T-helper 1 cell (primary cell): ENCODE measurements at regions not wholly inside any gene's neighbourhood (a gene's known extent, or its start where the extent isn't known, plus 50 kb on each side); places are given as distances from the start of the nearest gene placed in this dataset.
"Not testable (repeated sequence)": the region's sequence is repeated elsewhere in the genome, so short reads cannot be mapped to it uniquely, and the experiment has no call there.

Source experiments
- DNase-seq, 5 donors: peaks; one replicate each; pipeline ENCODE4 v3.0.0-alpha.2; 2012 to 2020

DNA sequence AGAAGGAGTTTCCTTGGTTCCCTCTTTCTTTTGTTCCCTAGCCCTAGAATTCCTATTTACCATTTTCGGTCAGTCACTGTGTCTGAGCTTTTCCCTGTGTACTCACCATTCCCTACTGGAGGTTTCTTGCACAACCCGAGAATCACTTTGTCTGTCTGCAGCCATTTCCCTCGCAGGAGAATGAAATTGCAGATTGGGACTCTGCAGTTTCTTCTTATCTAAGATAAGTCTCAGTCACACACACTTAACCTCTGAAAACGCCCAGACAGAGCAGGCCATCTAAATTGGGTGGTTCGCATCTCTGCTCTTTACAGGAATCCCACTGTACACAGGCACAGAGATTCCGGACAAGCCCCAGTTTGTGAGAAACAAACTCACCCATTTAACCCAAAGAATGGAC is 58.6 kb upstream of the CNTNAP2 start:
- DNase-seq: no peak

DNA sequence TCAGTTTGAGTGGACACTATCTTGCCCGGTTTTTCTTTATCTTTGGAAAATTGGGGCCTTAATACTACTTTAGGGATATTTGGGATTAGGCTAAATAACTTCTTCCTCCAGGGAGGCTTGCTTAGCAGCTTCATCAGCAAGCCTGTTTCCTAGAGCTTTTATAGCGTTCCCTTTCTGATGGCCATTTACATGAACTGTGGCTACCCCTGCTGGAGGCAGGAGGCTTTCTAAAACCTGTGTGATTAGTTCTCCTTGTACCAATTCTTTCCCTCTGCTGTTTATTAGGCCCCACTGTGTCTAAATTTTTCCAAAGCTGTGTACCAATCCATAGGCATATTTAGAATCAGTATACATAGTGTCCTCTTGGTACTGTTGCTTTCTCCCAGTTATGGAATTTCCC is 61.7 kb upstream of the CNTNAP2 start:
- DNase-seq: no peak

GRCh38 chr7:146053492-146053891 is 63.1 kb upstream of the CNTNAP2 start:
- DNase-seq: no peak

DNA sequence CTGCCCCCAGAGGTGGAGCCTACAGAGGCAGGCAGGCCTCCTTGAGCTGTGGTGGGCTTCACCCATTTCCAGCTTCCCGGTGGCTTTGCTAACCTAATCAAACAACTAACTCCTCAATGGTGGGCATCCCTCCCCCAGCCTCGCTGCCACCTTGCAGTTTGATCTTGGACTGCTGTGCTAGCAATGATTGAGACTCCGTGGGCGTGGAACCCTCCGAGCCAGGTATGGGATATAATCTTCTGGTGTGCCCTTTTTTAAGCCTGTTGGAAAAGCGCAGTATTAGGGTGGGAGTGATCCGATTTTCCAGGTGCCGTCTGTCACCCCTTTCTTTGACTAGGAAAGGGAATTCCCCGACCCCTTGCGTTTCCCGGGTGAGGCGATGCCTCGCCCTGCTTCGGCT is 73.3 kb upstream of the CNTNAP2 start:
- DNase-seq: not testable (repeated sequence)

- DNase-seq: no peak
Measured at GRCh38 chr7:146028251-146028750, 88.3 kb upstream of the CNTNAP2 start.

- DNase-seq: no peak
Measured at GRCh38 chr7:146027243-146027642, 89.4 kb upstream of the CNTNAP2 start.

- no peak for DNase-seq
Measured at GRCh38 chr7:146022776-146023175, 93.8 kb upstream of the CNTNAP2 start.

DNA sequence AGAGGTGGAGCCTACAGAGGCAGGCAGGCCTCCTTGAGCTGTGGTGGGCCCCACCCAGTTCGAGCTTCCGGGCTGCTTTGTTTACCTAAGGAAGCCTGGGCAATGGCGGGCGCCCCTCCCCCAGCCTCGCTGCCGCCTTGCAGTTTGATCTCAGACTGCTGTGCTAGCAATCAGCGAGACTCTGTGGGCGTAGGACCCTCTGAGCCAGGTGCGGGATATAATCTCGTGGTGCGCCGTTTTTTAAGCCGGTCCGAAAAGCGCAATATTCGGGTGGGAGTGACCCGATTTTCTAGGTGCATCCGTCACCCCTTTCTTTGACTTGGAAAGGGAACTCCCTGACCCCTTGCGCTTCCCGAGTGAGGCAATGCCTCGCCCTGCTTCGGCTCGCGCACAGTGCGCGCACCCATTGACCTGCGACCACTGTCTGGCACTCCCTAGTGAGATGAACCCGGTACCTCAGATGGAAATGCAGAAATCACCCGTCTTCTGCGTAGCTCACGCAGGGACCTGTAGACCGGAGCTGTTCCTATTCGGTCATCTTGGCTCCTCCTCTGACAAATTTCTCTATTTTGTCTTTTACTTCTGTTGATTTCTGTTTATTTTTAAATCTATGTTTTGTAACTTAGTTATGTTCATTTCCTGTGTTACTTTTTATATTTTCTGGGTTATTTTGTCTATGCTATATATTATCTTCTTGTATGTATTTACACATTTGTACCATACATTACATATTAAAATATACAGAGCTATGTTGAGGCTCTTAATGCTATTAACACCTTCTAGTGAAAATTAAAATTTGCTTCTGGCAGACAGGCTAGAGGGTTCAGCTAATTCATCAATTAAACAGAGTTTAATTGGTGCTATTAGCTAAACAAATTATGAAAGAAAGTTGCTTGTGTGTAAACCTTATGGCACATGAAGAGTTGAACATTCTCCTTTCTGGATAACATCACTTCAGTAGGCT is 97.3 kb upstream of the CNTNAP2 start:
- DNase-seq: not testable (repeated sequence)

- not testable (repeated sequence) for DNase-seq
Measured at GRCh38 chr7:146017366-146017765, 99.2 kb upstream of the CNTNAP2 start.

DNA sequence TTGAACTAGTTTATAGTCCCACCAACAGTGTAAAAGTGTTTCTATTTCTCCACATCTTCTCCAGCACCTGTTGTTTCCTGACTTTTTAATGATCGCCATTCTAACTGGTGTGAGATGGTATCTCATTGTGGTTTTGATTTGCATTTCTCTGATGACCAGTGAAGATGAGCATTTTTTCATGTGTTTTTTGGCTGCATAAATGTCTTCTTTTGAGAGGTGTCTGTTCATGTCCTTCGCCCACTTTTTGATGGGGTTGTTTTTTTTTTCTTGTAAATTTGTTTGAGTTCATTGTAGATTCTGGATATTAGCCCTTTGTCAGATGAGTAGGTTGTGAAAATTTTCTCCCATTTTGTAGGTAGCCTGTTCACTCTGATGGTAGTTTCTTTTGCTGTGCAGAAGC is 102.4 kb upstream of the CNTNAP2 start:
- not testable (repeated sequence) for DNase-seq

DNA sequence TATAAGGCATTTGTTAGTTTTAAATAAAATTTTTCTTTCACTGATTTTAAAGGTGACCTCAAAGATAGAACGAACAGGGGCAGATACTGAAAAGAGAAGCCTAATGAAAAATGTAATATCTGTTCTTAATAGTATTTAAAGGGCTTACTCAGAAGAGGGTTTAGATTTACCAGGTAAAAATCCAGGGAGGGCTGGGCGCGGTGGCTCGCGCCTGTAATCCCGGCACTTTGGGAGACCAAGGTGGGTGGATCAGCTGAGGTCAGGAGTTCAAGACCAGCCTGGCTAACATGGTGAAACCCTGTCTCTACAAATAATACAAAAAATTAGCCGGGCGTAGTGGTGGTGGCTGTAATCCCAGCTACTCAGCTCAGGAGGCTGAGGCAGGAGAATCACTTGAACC is 108.3 kb upstream of the CNTNAP2 start:
- DNase-seq: no peak

- DNase-seq: no peak
Measured at GRCh38 chr7:146004805-146005204, 111.8 kb upstream of the CNTNAP2 start.

- DNase-seq: no peak
Measured at GRCh38 chr7:146002431-146003078, 114.0 kb upstream of the CNTNAP2 start.

DNA sequence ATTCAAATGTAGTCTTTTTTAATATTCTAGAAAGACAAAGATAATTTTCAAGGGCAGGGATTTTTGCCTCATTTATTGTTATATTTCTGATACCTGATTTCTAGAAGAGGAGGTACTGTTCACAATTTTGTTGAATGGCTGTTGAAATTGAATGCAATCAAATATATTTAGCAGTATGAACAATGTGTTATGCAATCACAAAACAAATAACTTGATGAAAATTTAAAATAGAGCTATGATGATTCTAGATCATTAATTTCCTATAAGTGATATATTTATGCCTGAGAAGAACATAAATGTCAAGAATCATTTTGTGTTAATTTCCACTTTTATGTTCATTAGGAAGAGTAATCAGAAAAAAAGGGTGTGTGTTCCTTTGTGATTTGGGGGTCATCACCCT is 114.6 kb upstream of the CNTNAP2 start:
- no peak for DNase-seq

GRCh38 chr7:146000882-146001281 is 115.7 kb upstream of the CNTNAP2 start:
- no peak for DNase-seq

DNA sequence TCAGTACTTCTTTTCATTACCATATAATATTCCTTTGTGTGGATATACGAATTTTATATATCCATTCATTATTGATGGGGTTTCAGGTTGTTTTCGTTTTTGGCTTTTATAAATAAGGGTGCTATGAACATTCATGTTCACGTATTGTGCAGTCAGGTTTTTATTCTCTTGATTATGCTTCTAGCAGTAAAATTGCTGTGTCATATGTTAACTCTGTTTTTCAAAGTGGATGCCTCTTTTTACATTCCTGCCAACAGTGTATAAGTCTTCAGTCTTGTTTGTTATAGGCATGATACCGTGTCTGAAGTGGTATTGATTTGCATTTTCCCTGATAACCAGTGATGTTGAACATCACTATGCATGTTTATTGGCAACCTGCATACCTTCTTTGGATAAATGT is 127.1 kb upstream of the CNTNAP2 start:
- no peak for DNase-seq

DNA sequence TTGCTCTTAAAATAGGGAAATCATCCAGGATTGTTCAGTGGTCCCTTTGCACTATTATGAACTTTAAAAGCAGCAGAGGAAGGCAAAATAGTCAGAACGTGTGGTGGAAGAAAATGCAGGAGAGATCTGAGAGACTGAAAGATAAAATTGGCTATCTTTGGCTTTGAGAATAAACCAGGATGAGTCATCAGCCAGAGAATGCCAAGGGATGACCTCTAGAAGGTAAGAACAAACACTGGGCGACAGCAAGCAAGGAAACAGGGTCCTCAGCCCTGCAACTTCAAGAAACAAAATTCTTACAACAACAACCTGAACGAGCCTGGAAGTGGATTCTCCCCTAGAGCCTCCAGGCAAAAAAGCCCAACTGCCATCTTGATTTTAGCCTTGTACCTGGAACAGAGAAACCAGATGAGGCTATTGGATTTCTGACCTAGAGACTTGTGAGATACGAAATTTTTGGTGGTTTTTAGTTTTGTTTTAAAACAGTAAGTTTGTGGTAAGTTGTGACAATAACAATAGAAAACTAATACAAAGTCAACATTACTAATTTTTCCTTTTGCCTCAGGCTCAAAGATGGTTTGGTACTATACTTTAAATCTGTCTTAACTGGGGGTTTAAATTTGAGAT is 130.2 kb upstream of the CNTNAP2 start:
- no peak for DNase-seq

DNA sequence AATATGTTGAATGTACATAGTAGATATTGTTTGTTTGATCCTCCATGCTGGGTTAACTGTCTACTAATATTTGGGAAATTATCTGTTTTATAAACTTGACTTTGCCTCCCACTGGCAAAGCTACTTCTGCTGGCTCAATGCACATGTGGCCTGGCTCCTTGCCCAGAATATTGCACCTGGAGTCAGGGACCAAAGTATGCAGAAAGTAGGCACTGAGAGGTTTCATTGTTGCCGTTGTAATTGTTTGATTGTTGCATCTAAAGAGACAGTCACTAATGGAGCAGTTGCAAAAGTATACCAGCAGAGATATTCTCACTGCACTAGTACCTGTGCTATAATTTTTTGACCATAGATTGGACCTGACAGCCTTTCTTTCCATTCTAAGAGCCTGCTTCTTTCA is 137.8 kb upstream of the CNTNAP2 start:
- no peak for DNase-seq

DNA sequence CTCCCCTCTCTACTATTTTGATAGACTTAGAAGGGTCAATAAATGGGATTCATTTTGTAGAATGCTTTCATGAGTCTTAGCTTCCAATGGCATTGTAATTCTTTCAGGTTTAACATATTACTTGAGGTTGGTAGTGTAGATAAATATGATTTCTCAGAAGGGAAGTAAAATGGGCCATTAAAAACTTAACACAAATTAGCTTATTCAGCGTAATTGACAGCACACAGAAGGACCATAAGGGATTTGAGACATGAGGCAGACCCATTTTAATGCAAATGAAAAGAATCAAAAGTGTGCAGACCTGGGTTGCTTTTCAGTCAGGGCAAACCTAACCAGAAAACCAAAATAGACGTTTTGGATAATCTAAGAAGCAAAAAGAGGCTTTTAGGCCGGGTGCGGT is 156.6 kb upstream of the CNTNAP2 start:
- DNase-seq: no peak

GRCh38 chr7:145957160-145957890 is 159.3 kb upstream of the CNTNAP2 start:
- DNase-seq: no peak

DNA sequence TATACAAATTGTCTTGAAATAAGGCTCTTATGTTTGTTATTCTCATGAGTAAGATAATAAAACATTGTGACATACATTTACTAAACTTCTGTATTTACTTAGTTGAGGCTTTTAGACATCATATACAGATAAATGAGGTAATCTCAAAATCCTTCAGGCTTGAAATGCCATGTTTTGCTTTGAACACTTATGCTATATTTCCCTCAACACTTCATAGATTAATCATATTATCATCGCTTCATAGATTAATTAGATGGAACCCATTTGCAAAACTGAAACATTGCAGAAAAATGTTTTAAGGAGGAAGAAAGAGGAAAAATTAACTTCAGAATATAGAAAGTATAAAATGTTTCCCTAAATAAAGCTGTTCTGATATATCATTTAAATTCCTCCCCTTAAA is 165.0 kb upstream of the CNTNAP2 start:
- DNase-seq: no peak

- no peak for DNase-seq
Measured at GRCh38 chr7:145928937-145929336, 187.7 kb upstream of the CNTNAP2 start.

DNA sequence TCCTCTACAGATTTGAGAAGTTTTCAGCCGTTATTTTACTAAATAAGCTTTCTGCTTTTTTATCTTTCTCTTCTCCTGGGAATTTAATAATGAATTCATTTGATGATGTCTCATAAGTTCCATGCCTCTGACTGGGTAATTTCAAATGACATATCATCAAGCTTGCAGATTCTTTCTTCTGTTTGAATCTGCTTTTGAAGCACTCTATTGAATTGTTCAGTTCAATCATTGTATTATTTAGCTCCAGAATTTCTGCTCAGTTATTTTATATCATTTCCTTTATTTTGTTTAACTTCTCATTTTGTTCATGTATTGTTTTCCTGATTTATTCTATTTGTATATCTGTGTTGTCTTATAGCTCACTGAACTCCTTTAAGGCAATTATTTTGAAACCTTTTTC is 196.9 kb upstream of the CNTNAP2 start:
- no peak for DNase-seq
